ENCODE measurements at regions not wholly inside any gene's neighbourhood (a gene's known extent, or its start where the extent isn't known, plus 50 kb on each side); places are given as distances from the start of the nearest gene placed in this dataset.

- no peak for DNase-seq (ENCODE audit: low read depth)
- TF ChIP-seq CTCF (conservative IDR thresholded peaks at IDR 0.05; ENCODE audit: low read length): no peak
- no peak overlapping the region for H3K4me3 ChIP-seq (ENCODE audit: low read length)
These were observed 1339.2 kb downstream of the AACS start for GRCh38 chr12:126404293-126404881.

GRCh38 chr12:126418400-126418799 is 1353.2 kb downstream of the AACS start:
- no peak for DNase-seq (ENCODE audit: low read depth)
- no peak overlapping the region for H3K4me3 ChIP-seq (ENCODE audit: low read length)
- no peak for TF ChIP-seq CTCF (conservative IDR thresholded peaks at IDR 0.05; ENCODE audit: low read length)

GRCh38 chr12:126419131-126419530 is 1353.9 kb downstream of the AACS start:
- no peak for DNase-seq (ENCODE audit: low read depth)

GRCh38 chr12:126424696-126425095 is 1359.5 kb downstream of the AACS start:
- TF ChIP-seq CTCF (conservative IDR thresholded peaks at IDR 0.05; ENCODE audit: low read length): no peak
- no peak for DNase-seq (ENCODE audit: low read depth)
- no peak overlapping the region for H3K4me3 ChIP-seq (ENCODE audit: low read length)

More at GRCh38 chr12:126419131-126419530, 1353.9 kb downstream of the AACS start:
- no peak overlapping the region for H3K4me3 ChIP-seq (ENCODE audit: low read length)
- no peak for TF ChIP-seq CTCF (conservative IDR thresholded peaks at IDR 0.05; ENCODE audit: low read length)

GRCh38 chr12:126425264-126425663 is 1360.0 kb downstream of the AACS start:
- DNase-seq (ENCODE audit: low read depth): no peak
- no peak overlapping the region for H3K4me3 ChIP-seq (ENCODE audit: low read length)
- no peak for TF ChIP-seq CTCF (conservative IDR thresholded peaks at IDR 0.05; ENCODE audit: low read length)

- H3K4me3 ChIP-seq (ENCODE audit: low read length): no peak overlapping the region
- no peak for TF ChIP-seq CTCF (conservative IDR thresholded peaks at IDR 0.05; ENCODE audit: low read length)
- no peak for DNase-seq (ENCODE audit: low read depth)
These were observed 1363.5 kb downstream of the AACS start for GRCh38 chr12:126428769-126429168.

GRCh38 chr12:126430921-126431320 is 1365.7 kb downstream of the AACS start:
- TF ChIP-seq CTCF (conservative IDR thresholded peaks at IDR 0.05; ENCODE audit: low read length): no peak
- no peak overlapping the region for H3K4me3 ChIP-seq (ENCODE audit: low read length)
- DNase-seq (ENCODE audit: low read depth): no peak

Measured in AG10803 (cell line).